Karpas-422 (cell line): ENCODE measurements at regions not wholly inside any gene's neighbourhood (a gene's known extent, or its start where the extent isn't known, plus 50 kb on each side); places are given as distances from the start of the nearest gene placed in this dataset.
"Not testable (repeated sequence)": the region's sequence is repeated elsewhere in the genome, so short reads cannot be mapped to it uniquely, and the experiment has no call there.

Experiments
- DNase-seq: peaks from one replicate; pipeline ENCODE4 v3.0.0-alpha.2; 2015
- H2AFZ ChIP-seq: fragments of 200-600 bp; sonication (generic); 2 replicates; pipeline ENCODE4 v1.6.1; 2014; ENCODE audit warnings: antibody characterized with exemption, low read length, mixed read lengths
- H3K27ac ChIP-seq: fragments of 200-600 bp; sonication (generic); 2 replicates; pipeline ENCODE4 v1.5.1; 2014; ENCODE audit warnings: mild to moderate bottlenecking, low read length, moderate library complexity
- H3K27me3 ChIP-seq: fragments of 200-600 bp; sonication (generic); 2 replicates; pipeline ENCODE4 v1.6.1; 2014; ENCODE audit warnings: low read length, mixed read lengths
- H3K36me3 ChIP-seq: fragments of 200-600 bp; sonication (generic); 2 replicates; pipeline ENCODE4 v1.6.1; 2014; ENCODE audit warnings: low read length, mixed read lengths; ENCODE audit not compliant: insufficient read depth
- H3K4me1 ChIP-seq: fragments of 200-600 bp; sonication (generic); 2 replicates; pipeline ENCODE4 v1.6.1; 2014; ENCODE audit warnings: mild to moderate bottlenecking, low read length, mixed read lengths
- H3K4me2 ChIP-seq: fragments of 200-600 bp; sonication (generic); 2 replicates; pipeline ENCODE4 v1.6.1; 2014; ENCODE audit warnings: low read length, low read depth, mild to moderate bottlenecking; ENCODE audit not compliant: poor library complexity, severe bottlenecking
- H3K4me3 ChIP-seq: fragments of 200-600 bp; sonication (generic); 2 replicates; pipeline ENCODE4 v1.5.1; 2014; ENCODE audit warnings: mild to moderate bottlenecking, antibody characterized with exemption, low read length, mixed read lengths
- H3K79me2 ChIP-seq: fragments of 200-600 bp; sonication (generic); 2 replicates; pipeline ENCODE4 v1.6.1; 2014; ENCODE audit warnings: mild to moderate bottlenecking, low read length, mixed read lengths
- H3K9ac ChIP-seq: fragments of 200-600 bp; sonication (generic); 2 replicates; pipeline ENCODE4 v1.6.0; 2014; ENCODE audit warnings: low read length
- H3K9me2 ChIP-seq: fragments of 200-600 bp; sonication (generic), shearing (Covaris generic); replicated peaks from 2 replicates; pipeline ENCODE4 v1.6.0; 2014; ENCODE audit warnings: mild to moderate bottlenecking, low read length, moderate library complexity; ENCODE audit not compliant: insufficient read depth
- H3K9me3 ChIP-seq: fragments of 300-700, 200-600 bp; sonication (generic); 2 replicates; pipeline ENCODE4 v1.6.1; 2014; ENCODE audit warnings: low read length, mixed read lengths
- H4K20me1 ChIP-seq: fragments of 200-600 bp; sonication (generic); 2 replicates; pipeline ENCODE4 v1.6.1; 2014; ENCODE audit warnings: mild to moderate bottlenecking, antibody characterized with exemption, low read length, low read depth; ENCODE audit not compliant: insufficient read depth

DNA sequence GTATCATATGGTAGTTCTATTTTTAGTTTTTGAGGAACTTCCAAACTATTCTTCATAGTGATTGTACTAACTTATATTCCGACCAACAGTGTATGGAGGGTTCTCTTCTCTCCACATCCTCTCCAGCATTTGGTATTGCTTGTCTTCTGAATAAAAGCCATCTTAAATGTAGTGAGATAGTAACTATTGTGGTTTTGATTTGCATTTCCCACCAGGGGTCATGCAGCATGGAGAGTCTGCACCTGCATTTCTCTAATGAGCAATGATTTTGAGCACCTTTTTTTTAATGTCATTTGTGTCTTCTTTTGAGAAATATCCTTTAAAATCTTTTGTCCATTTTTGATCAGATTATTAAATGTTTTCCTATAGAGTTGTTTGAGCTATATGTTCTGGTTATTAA is 718.5 kb downstream of the ZBBX start:
- Histone ChIP-seq H3K4me2 (peak overlapping the region; percentile 67), H3K36me3 (no peaks in the 10 kb centered on the region), H4K20me1 (no peaks in the 10 kb centered on the region), H3K79me2 (no peaks in the 10 kb centered on the region), H3K9me2 (no peaks in the 10 kb centered on the region), H3K4me3 (peak overlapping the region; percentile 33), H3K27me3 (no peaks in the 10 kb centered on the region), H3K9ac (peak overlapping the region; percentile 30), H2AFZ (peak overlapping the region; percentile 81; the same call in 1 of the 2 replicates), H3K4me1 (peaks cover 55% of the 10 kb centered on the region), H3K27ac (peak overlapping the region; percentile 96), H3K9me3 (no peaks in the 10 kb centered on the region)
- peak; percentile 86 for DNase-seq

DNA sequence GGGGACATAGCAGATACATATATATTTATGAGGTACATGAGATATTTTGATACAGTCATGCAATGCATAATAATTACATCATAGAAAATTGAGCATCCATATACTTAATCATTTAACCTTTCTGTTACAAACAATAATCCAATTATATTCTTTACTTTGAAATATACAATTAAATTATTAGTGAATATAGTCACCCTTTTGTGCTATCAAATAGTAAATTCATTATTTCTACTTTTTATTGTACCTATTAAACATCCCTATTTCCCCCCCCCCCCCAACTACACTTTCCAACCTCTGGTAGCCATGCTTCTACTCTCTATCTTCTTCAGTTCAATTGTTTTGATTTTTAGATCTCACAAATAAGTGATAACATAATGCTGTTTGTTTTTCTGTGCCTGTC is 719.1 kb downstream of the ZBBX start:
- peak overlapping the region; percentile 30; the same call in 1 of the 2 replicates for H3K9ac ChIP-seq
- DNase-seq: no peak
- H2AFZ ChIP-seq: 0 out of 2 replicates have a peak overlapping the region, but pooled peaks have one; percentile 30
- no peaks in the 10 kb centered on the region for H4K20me1 ChIP-seq
- H3K27me3 ChIP-seq: no peaks in the 10 kb centered on the region
- H3K4me1 ChIP-seq: peaks cover 55% of the 10 kb centered on the region
- peak overlapping the region; percentile 96 for H3K27ac ChIP-seq
- H3K4me3 ChIP-seq: 0 out of 2 replicates have a peak overlapping the region, but pooled peaks have one; percentile 21
- peak overlapping the region; percentile 67 for H3K4me2 ChIP-seq
- H3K36me3 ChIP-seq: no peaks in the 10 kb centered on the region
- H3K9me3 ChIP-seq: no peaks in the 10 kb centered on the region
- H3K9me2 ChIP-seq: no peaks in the 10 kb centered on the region
- H3K79me2 ChIP-seq: no peaks in the 10 kb centered on the region

DNA sequence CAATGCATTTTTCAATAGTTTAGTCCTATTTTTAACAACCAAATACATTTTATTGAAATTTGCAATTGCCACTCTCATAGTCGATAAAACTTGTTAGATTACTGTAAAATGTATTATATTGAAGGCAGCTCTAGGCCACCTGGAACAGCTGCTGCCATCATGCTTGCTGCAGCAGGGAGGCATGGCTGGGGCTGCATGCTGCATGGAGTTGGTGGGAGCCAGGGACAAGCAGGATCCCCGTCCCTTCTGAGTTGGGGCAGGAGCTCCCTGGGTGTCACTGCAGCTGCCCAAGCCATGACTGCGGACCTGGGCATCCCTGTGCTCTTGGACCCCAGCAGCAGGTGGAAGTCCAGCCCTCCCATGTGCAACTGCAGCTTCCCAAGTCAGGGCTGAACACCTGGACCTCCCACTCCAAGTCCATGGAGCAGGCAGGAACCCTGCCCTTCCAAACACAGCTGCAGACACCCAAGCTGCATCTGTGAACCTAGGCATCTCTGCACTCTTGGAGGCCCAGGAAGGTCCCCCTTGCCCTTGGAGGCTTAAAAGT is 742.0 kb downstream of the ZBBX start:
- H2AFZ ChIP-seq: no peak overlapping the region; the same call in 1 of the 2 replicates
- H3K9me3 ChIP-seq: no peaks in the 10 kb centered on the region
- no peaks in the 10 kb centered on the region for H3K27me3 ChIP-seq
- H3K9me2 ChIP-seq: no peaks in the 10 kb centered on the region
- no peak overlapping the region for H3K27ac ChIP-seq
- no peaks in the 10 kb centered on the region for H3K36me3 ChIP-seq
- peaks cover 8% of the 10 kb centered on the region for H3K4me1 ChIP-seq
- H3K4me2 ChIP-seq: no peak overlapping the region
- no peaks in the 10 kb centered on the region for H4K20me1 ChIP-seq
- no peak overlapping the region for H3K4me3 ChIP-seq
- DNase-seq: no peak
- H3K79me2 ChIP-seq: no peaks in the 10 kb centered on the region
- no peak overlapping the region for H3K9ac ChIP-seq

DNA sequence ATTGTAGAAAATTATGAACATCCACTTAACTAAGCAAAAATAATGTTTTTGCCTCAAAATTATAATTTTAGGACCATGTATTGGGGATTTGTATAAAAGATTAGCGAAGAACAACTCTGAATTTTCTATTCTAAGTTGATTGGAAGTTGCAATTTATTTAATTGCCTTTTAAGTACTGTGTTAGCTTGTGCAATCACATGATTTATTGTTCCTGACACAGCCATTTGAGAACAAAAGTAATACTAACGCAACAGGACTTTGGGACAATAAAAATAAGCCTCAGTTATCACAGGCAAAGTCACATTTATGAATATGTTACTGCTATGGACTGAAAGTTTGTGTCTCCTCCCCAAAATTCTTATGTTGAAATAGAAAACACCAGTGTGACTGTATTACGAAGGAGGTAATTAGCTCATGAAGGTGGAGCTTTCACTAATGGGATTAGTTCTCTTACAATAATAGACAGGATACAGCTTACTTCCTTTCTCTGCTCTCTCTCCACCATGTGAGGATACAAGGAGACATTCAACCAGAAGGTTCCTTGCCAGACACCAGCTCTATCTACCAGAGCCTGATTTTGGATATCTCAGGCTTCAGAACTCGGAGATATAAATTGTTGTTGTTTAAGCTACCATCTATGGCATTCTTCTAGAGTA is 745.9 kb downstream of the ZBBX start:
- Histone ChIP-seq H3K4me1 (peaks cover 8% of the 10 kb centered on the region), H3K9me2 (no peaks in the 10 kb centered on the region), H3K9me3 (no peaks in the 10 kb centered on the region), H2AFZ (peak overlapping the region; percentile 48), H3K27ac (no peak overlapping the region), H3K79me2 (no peaks in the 10 kb centered on the region), H3K4me3 (no peak overlapping the region), H3K36me3 (no peaks in the 10 kb centered on the region), H3K4me2 (peak overlapping the region; percentile 43), H3K9ac (no peak overlapping the region), H3K27me3 (no peaks in the 10 kb centered on the region), H4K20me1 (no peaks in the 10 kb centered on the region)
- no peak for DNase-seq

DNA sequence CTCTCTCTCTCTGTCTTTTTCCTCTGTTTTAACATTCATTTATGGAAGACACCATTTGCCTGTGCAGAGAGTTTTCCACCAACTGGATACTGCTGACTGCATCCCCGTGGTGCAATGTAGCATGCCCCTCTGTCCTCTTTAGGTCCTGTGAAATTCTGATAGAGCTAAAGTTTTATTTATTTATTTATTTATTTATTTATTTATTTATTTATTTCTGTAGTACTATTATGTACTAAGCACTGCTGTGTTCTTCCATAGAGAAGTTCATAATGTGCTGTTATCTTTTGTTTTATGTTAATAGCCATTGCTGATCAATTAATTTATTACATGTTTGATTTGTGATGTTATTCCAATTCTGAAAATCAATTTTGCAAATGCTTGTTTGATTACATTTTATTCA is 749.9 kb downstream of the ZBBX start:
- no peak for DNase-seq
- H3K27ac ChIP-seq: no peak overlapping the region
- H4K20me1 ChIP-seq: no peaks in the 10 kb centered on the region
- H3K9me3 ChIP-seq: no peaks in the 10 kb centered on the region
- no peaks in the 10 kb centered on the region for H3K79me2 ChIP-seq
- H3K9ac ChIP-seq: no peak overlapping the region
- H3K4me1 ChIP-seq: peaks cover 8% of the 10 kb centered on the region
- H3K36me3 ChIP-seq: no peaks in the 10 kb centered on the region
- no peaks in the 10 kb centered on the region for H3K27me3 ChIP-seq
- H2AFZ ChIP-seq: no peak overlapping the region
- no peaks in the 10 kb centered on the region for H3K9me2 ChIP-seq
- H3K4me3 ChIP-seq: no peak overlapping the region
- no peak overlapping the region for H3K4me2 ChIP-seq

DNA sequence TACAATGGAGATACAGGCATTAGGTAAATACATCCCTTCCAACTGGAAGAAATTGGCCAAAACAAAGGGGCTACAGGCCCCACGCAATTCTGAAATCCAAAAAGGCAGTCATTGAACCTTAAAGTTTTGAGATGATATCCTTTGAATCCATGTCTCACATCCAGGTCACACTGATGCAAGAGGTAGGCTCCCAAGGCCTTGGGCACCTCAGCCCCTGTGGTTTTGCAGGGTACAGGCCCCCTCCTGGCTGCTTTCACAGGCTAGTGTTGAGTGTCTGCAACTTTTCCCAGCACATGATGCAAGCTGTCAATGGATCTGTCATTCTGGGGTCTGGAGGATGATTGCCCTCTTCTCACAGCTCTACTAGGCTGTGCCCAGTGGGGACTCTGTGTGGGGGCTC is 766.7 kb downstream of the ZBBX start:
- Histone ChIP-seq H3K79me2 (no peaks in the 10 kb centered on the region), H3K4me3 (no peak overlapping the region), H4K20me1 (no peaks in the 10 kb centered on the region), H3K27ac (no peak overlapping the region), H3K36me3 (no peaks in the 10 kb centered on the region), H3K9ac (no peak overlapping the region), H3K4me2 (no peak overlapping the region), H3K27me3 (no peaks in the 10 kb centered on the region), H3K9me2 (no peaks in the 10 kb centered on the region), H3K9me3 (no peaks in the 10 kb centered on the region), H2AFZ (peak overlapping the region; percentile 97; the same call in 1 of the 2 replicates), H3K4me1 (peaks cover 12% of the 10 kb centered on the region)
- no peak for DNase-seq

GRCh38 chr3:166612761-166613160 is 767.3 kb downstream of the ZBBX start:
- Histone ChIP-seq H3K4me1 (peaks cover 12% of the 10 kb centered on the region), H2AFZ (peak overlapping the region; percentile 97)
- H3K4me2 ChIP-seq, H3K9me3 ChIP-seq, H3K27me3 ChIP-seq, H3K79me2 ChIP-seq, H3K4me3 ChIP-seq, H3K9ac ChIP-seq, H4K20me1 ChIP-seq, H3K27ac ChIP-seq, H3K36me3 ChIP-seq, H3K9me2 ChIP-seq: not testable (repeated sequence)
- peak; percentile 53 for DNase-seq

GRCh38 chr3:166607933-166608521 is 770.8 kb upstream of the BCHE start:
- H3K27ac ChIP-seq: no peak overlapping the region
- H3K4me3 ChIP-seq: no peak overlapping the region
- H3K9me2 ChIP-seq: no peaks in the 10 kb centered on the region

More at GRCh38 chr3:166607933-166608521, 770.8 kb upstream of the BCHE start:
- peaks cover 10% of the 10 kb centered on the region for H3K4me1 ChIP-seq
- no peak overlapping the region for H3K9ac ChIP-seq
- H3K4me2 ChIP-seq: no peak overlapping the region
- no peak overlapping the region for H2AFZ ChIP-seq
- H4K20me1 ChIP-seq: no peaks in the 10 kb centered on the region
- no peaks in the 10 kb centered on the region for H3K36me3 ChIP-seq
- no peak for DNase-seq
- no peaks in the 10 kb centered on the region for H3K27me3 ChIP-seq
- H3K9me3 ChIP-seq: no peaks in the 10 kb centered on the region
- no peaks in the 10 kb centered on the region for H3K79me2 ChIP-seq
